Heart left ventricle (tissue), 13 donors: ENCODE measurements at regions not wholly inside any gene's neighbourhood (a gene's known extent, or its start where the extent isn't known, plus 50 kb on each side); places are given as distances from the start of the nearest gene placed in this dataset.

Experiments used
- CTCF ChIP-seq, 12 donors: fragments of 200-600 bp; sonication (generic) in 4 of 12; IDR thresholded peaks; one replicate each; pipeline versions ENCODE4 v1.5.0 to v1.8.0; 2018 to 2022; ENCODE audit warnings: antibody characterized with exemption in 12 of 12, mild to moderate bottlenecking in 5 of 12
- POLR2A ChIP-seq, 2 donors: fragments of 450-650 bp; IDR thresholded peaks; one replicate each; pipeline ENCODE4 v1.6.1; 2017; ENCODE audit warnings: antibody characterized with exemption in 2 of 2, mild to moderate bottlenecking in 2 of 2, moderate library complexity in 2 of 2
- donor health status: ischemic (EF 13 %, LVEDD 7.1; RV severe dilation, severe dysfunction).
- donor health status: DM: no; HTN: yes; CAD: no.
- donor health status: DM: no; HTN: no; CAD: no.
- donor health status: ischemic (EF 25% LVEDD 6.9; RV normal size, moderate dysfunction).
- donor health status: ischemic (EF 25% LVEDD 5.7; RV mildly dilated, moderate dysfunction).
- donor health status: ischemic (EF 35%, LVEDD 5.7; RV mildly dilated, moderate dysfunction).
- donor health status: nonischemic (EF 11% LVEDD 7.7; RV severe dilation, severe dysfunction).
- donor health status: DM: yes; HTN: yes; CAD: no.
- donor health status: PGD.
- donor health status: ischemic (EF 29% LVEDD 5.4; RV normal size, mild dysfunction).
- donor health status: nonischemic (EF 23%, LVEDD 6.1; RV moderate dilation, normal function).

- TF ChIP-seq POLR2A (IDR thresholded peaks at IDR 0.05) = no peak
- no peak for TF ChIP-seq CTCF (IDR thresholded peaks at IDR 0.05)
Measured at GRCh38 chr14:53496668-53497067, 343.5 kb upstream of the DDHD1 start.
